ENCODE measurements at regions not wholly inside any gene's neighbourhood (a gene's known extent, or its start where the extent isn't known, plus 50 kb on each side); places are given as distances from the start of the nearest gene placed in this dataset.
"Not testable (repeated sequence)": the region's sequence is repeated elsewhere in the genome, so short reads cannot be mapped to it uniquely, and the experiment has no call there.

GRCh38 chr3:88408097-88408496 is 258.3 kb downstream of the C3orf38 start:
- no peak for DNase-seq (ENCODE audit: low read depth)

- no peak for DNase-seq (ENCODE audit: low read depth)
Observed at GRCh38 chr3:88408935-88409334, 259.2 kb downstream of the C3orf38 start.

DNA sequence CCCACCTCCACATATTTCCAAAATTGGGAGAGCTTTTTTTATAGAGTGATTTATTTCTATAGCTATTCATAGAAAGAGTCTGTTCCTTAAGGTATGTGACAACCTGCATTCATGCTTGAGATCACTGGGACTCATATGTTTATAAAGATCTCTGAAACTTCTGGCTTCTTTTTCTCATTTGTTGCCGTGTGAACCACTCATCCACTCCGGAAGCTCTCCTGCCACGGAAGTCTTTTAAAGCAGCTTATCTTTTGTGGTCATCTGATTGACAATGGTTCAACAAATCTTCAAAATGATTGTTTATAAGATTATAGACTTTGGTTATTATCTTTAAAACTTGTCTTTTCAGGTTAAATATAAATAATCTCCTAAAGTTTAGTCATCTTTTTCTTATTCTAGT is 260.5 kb downstream of the C3orf38 start:
- no peak for DNase-seq (ENCODE audit: low read depth)

GRCh38 chr3:88412346-88412745 is 262.6 kb downstream of the C3orf38 start:
- DNase-seq (ENCODE audit: low read depth): peak; percentile 24

GRCh38 chr3:88416436-88416835 is 266.7 kb downstream of the C3orf38 start:
- DNase-seq (ENCODE audit: low read depth): no peak

- no peak for DNase-seq (ENCODE audit: low read depth)
Observed at GRCh38 chr3:88418219-88418618, 268.5 kb downstream of the C3orf38 start.

DNA sequence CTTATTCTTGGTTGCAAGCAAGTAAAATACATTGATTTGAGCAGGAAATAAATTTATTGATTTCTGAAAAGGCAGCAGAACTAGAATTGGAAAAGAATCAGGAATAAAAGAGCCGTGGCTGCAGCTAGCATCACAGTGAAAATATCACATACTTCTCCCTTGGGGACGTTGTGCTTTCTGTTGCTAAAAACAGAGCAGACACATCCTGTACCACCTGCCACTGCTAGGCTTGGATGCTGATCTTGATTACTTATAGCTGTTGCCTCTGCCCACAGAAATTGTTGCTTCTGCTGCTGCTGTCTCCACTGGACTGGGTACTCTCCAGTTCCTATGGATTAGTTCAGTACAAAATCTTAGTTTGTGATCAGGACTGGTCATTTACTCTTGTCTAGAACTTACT is 283.8 kb downstream of the C3orf38 start:
- peak; percentile 48 for DNase-seq (ENCODE audit: low read depth)

DNA sequence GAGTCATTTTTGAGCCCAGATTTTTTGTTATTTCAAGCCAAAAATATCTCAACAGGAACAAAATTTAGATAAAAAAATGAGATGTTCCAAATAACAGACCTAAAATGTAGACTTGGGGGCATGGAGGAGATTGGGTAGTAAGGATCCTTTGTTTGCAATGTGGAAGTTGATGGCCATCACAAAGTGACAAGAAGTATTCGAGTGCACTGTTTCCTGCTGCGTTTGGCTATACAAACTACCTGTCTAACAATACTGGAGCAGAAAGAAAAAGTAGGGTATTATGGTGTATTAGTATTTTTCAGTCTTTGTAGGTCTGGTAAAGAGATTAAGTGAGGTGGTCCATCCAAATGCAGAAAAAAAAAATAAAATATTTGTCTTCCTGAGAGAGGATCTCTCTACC is 284.2 kb downstream of the C3orf38 start:
- DNase-seq (ENCODE audit: low read depth): no peak

DNA sequence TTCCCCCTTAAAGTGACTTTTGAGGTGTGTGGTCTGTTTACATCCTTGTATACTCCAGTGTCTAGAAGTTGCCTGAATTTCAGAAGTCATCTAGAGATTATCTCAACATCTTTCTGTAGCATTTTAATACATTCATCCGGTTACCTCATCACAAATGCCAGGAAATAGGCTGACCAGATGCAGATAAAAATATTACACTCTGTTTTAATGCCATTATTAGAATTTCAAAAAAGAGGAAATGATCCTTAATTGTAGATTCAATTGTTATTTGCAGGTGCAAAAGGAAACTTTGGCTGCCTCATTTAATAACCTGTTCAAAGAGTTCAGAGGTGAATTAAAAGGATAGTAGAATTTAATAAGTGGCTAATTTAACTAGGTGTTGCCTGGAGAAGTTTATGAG is 290.9 kb downstream of the C3orf38 start:
- no peak for DNase-seq (ENCODE audit: low read depth)

GRCh38 chr3:88443066-88443465 is 293.3 kb downstream of the C3orf38 start:
- no peak for DNase-seq (ENCODE audit: low read depth)

DNA sequence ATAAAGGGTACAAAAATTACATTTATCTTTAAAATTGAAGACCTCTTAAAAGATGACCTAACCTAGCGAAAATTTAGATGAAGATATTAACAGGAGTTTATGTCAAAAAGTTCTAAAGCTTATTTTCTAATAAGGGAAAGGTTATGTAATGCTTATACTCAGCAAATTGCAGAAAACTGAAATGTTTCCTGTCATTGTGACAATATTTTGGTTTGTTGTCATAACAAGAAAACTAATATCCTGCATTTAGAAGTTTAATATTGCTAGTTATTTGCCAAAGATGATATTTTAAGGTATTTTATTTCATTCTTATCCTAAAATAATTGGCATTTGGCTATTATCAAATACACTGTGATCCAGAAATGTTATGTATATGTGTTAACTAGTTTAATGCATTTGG is 294.5 kb downstream of the C3orf38 start:
- no peak for DNase-seq (ENCODE audit: low read depth)

GRCh38 chr3:88452228-88452627 is 302.5 kb downstream of the C3orf38 start:
- DNase-seq (ENCODE audit: low read depth): no peak

GRCh38 chr3:88460369-88460768 is 310.6 kb downstream of the C3orf38 start:
- no peak for DNase-seq (ENCODE audit: low read depth)

DNA sequence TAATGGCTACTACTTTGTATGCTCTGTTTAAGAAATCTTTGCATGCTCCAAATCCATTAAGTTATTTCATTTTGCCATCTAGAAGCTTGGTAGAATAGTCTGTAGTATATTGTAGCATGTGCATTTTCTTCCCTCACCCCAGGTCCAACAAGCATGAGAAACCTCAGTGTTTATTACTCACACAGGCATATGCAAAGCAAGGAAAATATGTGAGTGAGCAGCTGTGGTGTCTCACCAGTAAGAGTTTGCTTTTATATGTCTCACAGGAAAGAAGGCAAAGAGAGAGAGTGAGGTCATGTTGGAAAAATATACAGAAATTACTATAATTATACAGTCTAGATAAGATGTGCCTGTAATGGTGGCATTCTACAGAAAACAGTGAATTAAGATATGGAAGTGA is 312.5 kb downstream of the C3orf38 start:
- peak; percentile 62 for DNase-seq (ENCODE audit: low read depth)

DNA sequence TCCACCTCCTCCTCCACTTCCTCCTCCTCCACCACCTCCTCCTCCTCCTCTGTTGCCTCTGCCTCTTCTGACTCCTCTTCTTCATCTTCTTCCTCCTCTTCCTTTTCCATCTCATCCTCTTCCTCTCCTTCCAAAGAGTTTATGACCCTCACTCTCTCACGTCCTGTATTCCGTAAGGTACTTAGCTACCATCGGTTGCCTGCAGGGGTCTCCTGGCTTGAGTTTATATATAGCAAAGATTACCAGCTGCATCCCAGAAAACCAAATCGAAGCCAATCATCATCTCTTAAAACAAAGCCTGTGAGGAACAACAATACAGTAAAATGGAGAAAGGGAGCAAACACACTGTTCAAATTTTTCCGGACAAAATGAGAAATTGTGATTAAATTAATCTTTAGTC is 317.4 kb downstream of the C3orf38 start:
- no peak for DNase-seq (ENCODE audit: low read depth)

- DNase-seq (ENCODE audit: low read depth): peak; percentile 5
Observed at GRCh38 chr3:88469216-88469615, 319.5 kb downstream of the C3orf38 start.

GRCh38 chr3:88478460-88478859 is 328.7 kb downstream of the C3orf38 start:
- DNase-seq (ENCODE audit: low read depth): no peak

DNA sequence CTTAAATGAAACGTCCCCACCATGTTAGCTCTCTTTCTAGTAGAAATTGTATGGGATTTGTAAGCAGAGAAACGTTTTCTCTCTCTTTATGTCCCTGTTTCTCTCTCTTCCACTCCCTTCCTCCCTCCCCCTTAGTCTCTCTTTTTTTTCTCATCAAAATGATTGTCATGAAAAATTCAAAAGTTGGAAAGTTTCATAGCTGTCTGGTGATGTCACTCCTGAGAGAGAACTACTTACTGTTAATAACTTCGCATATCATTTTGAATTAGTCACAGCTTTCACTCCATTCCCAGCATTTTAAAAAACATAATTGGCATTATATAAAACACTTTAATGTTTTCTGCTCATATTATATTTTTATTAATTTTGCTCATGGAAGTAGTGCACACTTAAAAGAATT is 331.1 kb downstream of the C3orf38 start:
- DNase-seq (ENCODE audit: low read depth): peak; percentile 64

DNA sequence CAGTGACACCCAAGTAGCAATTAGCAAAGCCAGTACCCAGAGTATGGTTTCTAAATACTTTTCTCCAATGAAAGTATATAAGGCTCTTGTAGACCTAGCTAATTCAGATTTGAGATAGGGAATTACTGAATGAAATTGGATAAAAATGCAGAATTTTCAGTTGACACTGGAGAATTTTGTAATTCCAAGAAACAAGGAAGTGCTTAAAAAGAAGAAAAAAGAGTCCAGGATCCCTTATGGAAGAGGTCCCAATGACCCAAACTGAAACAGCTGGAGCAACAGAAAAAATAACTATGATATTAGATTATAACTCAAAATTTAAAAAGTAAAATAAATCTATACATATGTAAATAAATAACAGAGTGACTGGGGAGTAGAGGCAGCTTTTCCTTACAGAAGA is 335.2 kb downstream of the C3orf38 start:
- no peak for DNase-seq (ENCODE audit: low read depth)

DNA sequence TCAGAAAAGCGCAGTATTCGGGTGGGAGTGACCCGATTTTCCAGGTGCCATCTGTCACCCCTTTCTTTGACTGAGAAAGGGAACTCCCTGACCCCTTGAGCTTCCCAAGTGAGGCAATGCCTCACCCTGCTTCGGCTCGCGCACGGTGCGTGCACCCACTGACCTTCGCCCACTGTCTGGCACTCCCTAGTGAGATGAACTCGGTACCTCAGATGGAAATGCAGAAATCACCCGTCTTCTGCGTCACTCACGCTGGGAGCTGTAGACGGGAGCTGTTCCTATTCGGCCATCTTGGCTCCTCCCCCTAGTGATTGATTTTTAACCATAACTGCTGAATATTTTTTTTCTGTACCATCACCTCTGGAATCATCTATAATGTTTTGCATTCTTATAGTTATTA is 359.1 kb downstream of the C3orf38 start:
- DNase-seq (ENCODE audit: low read depth): not testable (repeated sequence)

- DNase-seq (ENCODE audit: low read depth): no peak
Observed at GRCh38 chr3:88509582-88509981, 359.8 kb downstream of the C3orf38 start.

DNA sequence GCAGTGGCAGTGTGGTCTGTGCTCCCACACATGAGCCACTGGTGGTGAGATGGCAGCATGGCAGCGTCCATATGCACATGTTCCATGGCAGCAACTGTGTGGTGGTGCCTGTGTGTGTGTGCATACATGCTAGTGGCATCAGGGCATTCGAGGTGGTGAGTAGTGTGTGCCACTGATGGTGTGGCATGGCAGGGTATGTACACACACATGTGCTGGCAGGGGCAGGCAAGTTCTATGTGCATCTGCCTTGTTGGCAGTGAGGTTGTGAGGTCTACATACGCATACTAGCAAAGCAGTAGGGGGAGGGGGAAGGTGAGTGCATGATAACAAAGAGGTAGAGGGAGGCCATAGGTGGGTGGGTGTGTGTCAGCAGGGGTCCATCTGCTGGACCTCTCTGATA is 378.7 kb downstream of the C3orf38 start:
- no peak for DNase-seq (ENCODE audit: low read depth)

- no peak for DNase-seq (ENCODE audit: low read depth)
Observed at GRCh38 chr3:88534534-88534933, 384.8 kb downstream of the C3orf38 start.

GRCh38 chr3:88535563-88535962 is 385.8 kb downstream of the C3orf38 start:
- no peak for DNase-seq (ENCODE audit: low read depth)

GRCh38 chr3:88542916-88543315 is 393.2 kb downstream of the C3orf38 start:
- peak; percentile 76 for DNase-seq (ENCODE audit: low read depth)

Measured in LHCN-M2 (cell line).